GM18520 (cell line): ENCODE measurements at regions not wholly inside any gene's neighbourhood (a gene's known extent, or its start where the extent isn't known, plus 50 kb on each side); places are given as distances from the start of the nearest gene placed in this dataset.

ENCODE experiments used
- ATAC-seq: cut with Tn5 transposase; IDR thresholded peaks from one replicate; pipeline ENCODE4 v1.9.1; 2021; ENCODE audit not compliant: unreplicated experiment

DNA sequence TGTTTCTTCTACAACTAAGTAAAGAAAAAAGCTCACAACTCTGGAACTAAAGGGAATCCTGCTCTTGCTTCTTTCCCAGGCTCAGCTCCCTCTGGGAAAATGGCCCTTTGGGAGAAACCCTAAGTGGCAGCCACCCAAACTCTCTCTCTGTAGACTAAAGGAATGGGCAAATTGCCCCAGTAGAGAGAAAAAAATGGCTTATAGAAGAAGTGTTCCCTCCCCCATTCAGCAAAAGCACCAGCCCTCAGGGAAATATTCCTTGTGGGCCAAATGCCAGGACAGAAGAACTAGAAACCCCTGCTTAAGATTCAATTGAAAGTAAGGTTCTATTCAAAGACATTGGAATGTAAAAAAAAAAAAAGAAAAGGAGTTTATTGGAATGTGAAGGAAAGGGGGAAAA is 603.7 kb upstream of the ALCAM start:
- ATAC-seq, result no peak

DNA sequence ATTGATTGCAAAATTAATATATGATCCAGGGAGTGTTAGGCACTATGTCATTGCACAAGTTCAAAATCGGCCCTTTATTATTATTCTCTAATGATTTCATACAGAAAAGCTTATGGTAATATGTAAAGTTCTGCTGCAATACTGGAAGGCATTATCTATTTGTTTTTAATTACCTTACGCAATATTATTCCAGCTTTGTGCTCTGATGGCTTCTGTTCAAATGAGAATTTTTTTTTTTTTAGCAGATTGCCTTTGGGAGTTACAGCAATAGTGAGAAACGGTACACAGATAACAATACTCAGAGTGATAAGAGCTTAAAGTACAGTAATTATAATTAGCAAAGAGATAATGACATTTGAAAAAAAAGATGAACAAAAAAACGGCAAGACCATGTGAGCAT is 602.2 kb upstream of the ALCAM start:
- ATAC-seq, result no peak

DNA sequence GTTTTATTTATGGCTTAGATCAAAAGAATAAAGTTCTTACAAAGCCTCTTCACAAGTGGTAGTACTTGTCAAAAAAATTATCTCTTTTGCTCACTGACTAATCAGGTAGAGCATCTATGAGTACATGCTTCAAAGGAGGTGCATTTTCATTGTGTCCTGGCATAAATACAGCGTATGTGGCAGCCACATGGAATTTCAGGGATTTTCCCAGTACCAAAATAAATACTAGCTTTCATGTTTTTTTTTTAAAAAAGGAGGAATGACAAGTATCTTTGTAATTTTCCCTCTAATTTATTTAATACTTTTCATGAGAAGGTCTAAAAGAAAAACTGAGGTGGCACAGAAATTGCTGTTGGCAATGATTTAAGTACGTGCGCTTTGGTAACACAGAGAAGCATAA is 597.8 kb upstream of the ALCAM start:
- no peak for ATAC-seq

DNA sequence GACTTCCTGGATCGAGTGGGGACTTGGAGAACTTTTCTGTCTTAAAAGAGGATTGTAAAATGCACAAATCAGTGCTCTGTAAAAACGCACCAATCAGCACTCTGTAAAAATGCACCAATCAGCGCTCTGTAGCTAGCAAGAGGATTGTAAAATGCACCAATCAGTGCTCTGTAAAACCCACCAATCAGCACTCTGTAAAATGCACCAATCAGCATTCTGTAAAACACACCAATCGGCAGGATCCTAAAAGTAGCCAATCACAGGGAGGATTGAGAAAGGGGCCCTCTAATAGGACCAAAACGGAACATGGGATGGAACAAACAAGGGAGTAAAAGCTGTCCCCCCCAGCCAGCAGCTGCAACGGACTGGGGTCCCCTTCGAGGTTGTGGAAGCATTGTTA is 587.4 kb upstream of the ALCAM start:
- ATAC-seq, result no peak

DNA sequence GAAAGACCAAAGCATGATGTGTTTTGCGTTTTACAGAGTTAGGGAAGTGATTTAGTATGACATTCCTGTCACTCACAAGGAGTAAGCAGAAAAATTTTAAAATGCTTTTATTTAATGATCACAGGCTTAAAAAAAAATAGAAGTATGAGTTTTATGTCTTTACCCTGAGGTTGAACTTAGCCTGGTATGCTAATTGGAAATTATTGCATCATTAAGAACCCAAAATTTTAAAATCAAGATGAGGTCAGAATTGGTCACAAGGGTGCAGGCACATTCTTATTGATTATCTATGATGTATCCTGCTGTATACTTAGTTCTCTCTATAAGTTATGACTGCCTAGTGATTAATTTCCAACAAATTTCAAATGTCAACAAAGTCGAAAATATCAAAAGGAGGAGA is 585.6 kb upstream of the ALCAM start:
- ATAC-seq, result no peak

DNA sequence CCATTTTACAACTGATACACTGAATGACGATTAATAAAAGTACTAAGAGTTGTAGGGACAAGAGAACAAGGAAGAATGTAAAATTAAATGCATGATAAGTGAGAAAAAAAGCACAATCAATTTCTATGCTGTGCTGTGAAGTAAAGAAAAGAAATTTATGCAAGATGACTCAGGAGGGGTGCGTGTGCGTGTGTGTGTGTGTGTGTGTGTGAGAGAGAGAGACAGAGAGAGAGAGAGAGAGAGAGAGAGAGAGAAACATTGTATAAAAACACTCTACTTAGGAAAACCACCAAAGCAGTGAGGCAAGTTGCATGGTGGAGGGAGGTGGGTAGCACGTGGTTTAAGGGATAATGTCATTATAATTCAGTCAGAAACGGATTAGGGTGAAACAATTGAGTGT is 580.8 kb upstream of the ALCAM start:
- no peak for ATAC-seq

DNA sequence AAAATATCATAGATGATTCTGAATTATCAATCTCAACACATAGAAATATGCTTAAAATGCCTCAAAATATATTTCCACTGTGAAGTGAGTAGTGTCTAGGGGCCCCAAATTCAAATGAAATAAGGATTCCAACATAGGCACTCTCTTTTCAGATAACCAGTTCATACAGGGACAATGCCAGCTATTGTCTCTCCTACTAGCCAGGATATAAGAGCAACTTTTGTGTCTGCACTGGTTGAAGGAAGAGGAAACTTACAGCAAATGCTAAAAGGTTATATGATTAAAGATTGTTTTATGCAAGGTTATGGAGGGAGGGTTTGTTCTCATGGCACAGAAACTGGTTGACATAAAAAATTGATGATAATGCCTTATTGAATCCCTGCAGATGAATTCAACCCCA is 579.4 kb upstream of the ALCAM start:
- no peak for ATAC-seq

DNA sequence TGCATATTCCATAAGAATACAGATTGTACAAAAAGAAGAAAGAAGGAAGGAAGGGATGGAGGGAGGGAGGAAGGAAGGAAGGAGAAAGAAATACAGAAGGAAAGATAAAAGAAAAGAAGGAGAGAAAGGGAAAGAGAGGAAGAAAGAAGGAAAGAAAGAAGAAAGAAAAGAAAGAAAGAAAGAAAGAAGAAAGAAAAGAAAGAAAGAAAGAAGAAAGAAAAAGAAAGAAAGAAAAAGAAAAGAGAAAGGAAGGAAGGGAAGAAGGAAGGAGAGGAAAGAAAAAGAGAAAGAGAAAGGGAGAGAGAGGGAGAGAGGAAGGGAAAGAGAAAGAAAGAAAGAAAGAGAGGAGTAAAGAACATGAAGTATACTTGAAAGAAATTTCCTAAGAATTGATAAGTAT is 577.9 kb upstream of the ALCAM start:
- ATAC-seq, result no peak

DNA sequence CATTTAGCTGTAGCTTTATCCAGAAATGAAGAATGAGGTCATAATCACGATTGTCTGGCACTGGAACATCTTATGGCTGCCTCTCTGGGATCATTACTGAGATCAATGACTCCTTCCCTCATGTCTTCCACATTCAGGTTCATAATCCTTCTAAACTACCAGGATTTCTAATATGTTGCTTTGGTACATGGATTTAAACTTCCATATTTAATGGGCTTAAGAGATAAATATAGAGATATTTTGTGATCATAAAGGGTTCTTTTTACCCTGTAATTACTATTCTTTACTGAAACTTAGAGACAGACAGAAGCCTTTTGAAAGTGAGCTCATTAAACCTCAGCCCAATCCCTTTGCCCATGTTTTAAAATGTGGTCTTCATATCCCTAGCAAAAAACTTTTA is 575.4 kb upstream of the ALCAM start:
- ATAC-seq, result no peak

DNA sequence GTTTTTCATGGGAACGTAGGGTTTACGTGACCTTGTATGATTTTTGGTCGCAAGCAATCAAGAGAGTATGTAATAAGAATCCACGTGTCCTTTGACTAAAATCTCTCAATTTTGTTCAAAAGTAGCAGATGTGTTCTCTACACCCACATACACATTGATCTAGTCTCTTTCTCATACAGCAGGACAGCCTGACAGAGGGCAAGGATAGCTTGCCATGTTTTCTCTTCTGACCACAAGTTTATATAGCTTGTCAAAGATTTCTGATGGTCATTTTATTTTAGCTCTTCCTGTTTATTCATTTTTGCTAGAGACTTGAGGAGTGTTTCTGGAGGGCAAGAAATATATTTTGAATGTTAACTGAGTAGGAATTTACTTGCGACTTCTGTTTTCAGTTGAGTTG is 570.2 kb upstream of the ALCAM start:
- no peak for ATAC-seq

DNA sequence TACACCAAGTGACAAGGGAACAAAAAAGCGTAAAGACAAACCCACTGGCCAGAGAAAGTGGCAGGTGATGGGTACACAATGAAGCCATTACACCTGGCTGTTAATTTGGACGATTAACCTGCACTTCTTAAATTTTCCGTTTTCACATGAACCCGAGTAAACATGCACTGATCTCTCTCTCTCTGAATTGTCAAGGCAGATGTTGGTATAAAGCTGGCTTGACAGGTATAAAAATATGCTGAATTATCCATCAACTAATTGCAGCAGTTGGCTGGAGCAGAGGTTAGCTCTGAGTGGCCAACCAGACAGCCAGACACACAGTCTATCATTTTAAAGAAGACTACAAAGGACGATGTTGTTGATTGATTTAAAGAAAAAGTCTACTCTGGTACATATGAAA is 561.7 kb upstream of the ALCAM start:
- ATAC-seq, result no peak

DNA sequence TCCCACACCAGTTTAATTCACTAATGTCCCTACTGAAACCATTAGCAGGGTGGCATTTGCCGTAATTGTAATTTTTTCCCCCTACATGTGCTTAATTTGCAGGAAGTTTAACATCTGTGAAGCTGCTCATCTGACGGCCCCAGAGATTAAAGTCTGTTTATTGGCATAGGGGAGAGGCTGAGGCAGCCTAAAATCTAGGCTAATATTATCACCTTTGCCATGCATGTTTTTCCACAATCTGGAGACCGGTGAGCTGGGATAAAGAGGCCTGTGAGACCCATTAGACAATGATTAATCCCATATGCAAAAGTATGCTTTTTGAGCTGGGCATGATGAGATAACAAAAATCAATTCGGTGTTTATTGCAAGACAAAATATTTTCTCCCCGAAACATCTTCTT is 561.2 kb upstream of the ALCAM start:
- ATAC-seq, result no peak

DNA sequence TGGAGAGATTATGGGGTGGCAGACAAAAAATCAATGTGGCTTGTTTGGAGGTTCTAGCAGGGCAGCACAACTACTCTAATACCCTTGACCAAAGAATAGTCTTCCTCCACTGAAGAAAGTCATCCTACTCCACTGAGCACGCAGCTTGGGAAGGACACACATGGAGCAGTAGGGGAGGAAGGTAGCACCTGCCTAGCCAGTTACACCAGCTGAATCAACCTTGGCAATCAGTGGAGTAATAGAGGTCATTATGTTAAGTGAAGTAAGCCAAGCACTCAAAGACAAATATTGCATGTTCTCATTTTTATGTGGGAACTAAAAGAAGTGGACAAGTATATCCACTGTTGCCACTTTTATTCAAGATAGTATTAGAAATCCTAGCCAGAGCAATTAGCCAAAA is 555.8 kb upstream of the ALCAM start:
- no peak for ATAC-seq

DNA sequence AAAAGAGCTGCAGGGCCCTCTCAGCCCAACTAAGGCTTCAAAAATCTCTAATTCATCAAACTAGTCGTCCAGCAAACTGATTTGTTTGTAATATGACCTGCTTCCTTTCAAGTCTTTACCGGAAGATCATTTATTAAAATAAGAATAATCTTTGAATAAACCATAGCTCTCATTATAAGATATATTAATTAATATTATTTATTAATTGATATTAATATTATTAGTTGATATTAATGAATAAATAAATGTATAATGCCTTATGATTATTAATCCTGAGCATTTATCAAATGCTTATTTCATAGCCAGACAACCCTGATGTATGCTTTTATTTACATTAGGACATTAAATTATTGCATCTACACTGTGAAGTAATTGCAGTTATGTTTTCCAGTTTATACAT is 550.7 kb upstream of the ALCAM start:
- ATAC-seq, result no peak

DNA sequence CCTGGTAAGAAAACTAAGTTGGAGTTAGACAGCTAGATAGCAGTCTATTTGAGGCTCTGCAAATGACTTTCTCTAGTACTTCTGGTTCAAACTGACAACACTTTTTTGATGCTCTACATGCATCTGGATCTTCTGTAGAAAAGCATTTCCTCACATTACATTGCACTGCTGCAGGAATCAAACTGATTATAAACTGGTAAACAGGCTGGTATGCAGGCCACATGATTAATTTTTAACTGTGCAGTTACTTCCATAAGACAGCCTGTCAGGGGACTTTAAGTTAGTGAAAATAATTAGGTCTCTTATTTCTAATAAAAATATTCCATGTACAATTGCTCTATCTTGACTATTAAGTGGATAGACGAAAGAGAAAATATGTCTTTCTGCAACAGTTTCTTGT is 550.0 kb upstream of the ALCAM start:
- no peak for ATAC-seq

DNA sequence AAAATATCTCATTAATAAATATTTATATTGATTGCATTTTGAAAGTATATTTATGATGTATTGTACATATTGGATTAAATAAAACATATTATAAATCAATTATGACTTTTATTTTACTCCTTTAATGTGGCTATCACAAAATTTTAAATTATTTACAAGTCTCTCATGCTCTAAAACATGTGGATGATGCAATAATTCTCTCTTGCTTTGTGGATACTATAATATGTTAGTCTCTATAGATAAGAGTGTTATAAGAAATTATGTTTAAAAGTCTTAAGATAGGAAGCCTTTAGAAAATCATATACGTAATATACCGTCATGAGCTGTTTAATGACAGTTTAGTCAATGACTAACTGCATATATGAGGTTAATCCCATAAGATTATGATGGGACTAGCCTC is 547.4 kb upstream of the ALCAM start:
- ATAC-seq, result no peak

DNA sequence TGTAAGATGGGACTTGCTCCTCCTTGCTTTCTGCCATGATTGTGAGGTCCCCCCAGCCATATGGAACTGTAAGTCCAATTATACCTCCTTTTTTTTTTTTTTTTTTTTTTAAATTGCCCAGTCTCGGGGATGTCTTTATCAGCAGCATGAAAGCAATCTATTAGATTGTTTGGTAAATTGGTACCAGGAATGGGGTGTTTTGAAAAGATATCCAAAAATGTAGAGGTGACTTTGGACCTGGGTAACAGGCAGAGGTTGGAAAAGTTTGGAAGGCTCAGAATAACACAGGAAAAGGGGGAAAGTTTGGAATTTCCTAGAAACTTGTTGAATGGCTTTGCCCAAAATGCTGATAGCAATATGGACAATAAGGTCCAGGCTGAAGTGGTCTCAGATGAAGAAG is 545.8 kb upstream of the ALCAM start:
- ATAC-seq, result no peak

DNA sequence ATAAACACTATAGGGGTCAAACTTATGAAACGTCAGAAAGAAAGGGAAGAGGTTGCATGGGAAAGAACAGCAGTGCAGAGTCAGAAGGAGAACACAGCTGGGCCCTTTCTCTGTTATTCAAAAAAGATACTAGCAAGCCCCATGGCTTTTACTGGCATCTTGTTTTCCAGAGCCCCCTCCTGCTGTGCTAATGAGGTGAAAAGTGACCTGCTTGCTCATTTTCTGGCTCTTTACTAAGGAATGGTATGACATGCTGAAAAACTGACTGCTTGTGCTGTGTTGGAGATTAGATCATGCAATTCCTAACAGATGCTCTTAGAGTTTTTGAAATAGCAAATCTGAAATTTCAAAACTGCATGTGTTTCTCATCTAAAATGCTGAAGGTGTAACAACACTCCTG is 541.6 kb upstream of the ALCAM start:
- ATAC-seq, result no peak

DNA sequence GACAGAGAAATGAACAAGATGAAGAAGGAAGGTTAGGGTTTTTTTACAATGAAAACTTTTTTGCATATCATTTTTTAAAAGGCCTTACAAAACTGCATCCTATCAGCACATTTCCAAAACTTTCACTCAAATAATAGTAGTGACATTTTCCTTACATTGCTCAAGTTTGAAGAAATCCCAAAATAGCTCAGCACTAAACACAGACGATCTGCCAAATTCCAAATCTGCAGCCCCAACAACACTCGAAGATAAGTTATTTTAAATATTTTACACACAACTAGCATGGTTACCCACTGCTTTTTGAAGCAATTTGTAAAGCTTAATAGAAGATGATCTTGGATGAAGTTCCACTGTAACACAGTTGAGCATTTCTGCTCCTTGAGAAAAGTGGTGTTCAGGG is 535.6 kb upstream of the ALCAM start:
- ATAC-seq, result no peak

DNA sequence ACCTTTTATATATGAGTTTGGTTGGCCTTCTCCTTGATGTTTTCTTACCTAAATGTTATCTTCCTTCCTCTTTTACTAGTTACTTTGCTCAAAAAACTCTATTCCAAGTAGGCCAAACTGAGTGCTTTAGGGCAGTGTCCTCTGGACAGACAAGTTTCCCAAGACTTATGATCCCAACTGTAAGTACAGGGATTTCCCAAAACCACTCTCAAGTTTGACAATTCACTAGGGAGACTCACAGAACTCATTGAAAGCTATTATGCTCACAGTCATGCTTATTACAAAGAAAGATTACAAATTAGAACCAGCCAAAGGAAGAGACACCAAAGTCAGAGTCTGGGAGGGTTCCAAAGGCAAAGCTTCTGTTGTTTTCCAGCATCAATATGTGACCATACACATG is 534.2 kb upstream of the ALCAM start:
- ATAC-seq, result no peak

DNA sequence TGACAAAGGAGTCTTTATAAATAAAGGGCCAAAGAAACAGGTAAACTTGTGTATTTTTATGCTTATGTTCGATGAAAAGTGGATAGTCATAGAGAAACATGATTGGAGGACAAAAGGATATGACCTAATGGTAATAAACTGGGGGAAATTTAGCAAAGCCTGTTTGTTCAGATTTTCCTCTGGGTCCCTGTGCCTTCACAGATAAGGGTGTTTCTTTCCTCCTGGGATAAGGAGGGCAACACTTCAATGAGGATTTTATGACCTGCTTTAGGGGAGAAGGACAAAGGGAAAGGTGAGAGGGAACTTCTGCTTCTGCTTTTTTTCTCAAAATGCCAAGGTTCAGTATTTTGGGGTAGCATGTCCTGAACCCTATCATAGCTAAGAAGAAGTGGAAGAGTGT is 531.3 kb upstream of the ALCAM start:
- ATAC-seq, result no peak

DNA sequence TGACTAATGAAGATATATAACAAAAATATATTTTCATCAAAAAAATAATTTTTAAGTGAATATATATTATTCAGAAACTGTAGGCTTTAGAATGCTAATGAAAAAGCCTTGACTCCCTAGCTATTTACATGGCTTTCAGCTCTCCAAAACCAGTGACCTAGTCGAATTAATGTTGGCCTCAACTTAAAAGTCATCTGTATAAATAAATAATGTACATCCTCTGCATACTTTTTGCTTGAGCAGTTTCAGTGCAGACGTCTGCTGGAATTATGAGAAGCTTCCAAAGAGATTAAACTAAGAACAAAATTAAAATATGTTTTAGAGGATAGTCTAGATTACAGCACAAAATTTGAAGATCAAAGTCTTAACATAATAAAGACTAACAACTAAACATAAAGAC is 520.4 kb upstream of the ALCAM start:
- ATAC-seq, result no peak

DNA sequence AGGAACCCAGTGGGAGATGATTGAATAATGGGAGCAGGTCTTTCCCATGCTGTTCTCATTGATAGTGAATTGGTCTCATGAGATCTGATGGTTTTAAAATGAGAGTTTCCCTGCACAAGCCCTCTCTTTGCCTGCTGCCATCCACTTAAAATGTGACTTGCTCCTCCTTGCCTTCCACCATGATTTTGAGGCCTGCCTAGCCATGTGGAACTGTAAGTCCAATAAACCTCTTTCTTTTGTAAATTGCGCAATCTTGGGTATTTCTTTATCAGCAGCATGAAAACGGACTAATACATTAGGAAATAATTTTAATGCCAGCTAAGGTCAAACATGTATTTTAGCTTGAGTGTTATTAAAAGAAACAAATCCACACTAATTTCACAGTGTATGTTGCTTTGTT is 517.6 kb upstream of the ALCAM start:
- ATAC-seq, result no peak

DNA sequence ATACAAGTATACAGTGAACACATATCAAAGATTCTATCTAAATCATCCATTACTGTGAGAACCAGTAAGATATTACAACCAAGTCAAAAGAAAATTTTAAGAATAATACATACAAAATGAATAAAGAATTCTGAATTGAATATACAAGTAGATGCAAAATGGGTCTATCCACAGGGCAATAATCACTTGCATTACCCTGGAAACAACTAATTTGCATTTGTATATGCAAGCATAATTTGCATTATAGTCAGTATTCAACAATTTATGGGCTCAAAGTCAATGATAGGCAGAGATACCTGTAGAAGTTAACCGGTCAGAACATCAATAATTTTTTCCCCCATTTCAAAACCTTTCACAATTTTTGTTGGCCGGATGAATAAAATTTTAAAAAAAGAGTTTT is 512.2 kb upstream of the ALCAM start:
- no peak for ATAC-seq
